ENCODE measurements at regions not wholly inside any gene's neighbourhood (a gene's known extent, or its start where the extent isn't known, plus 50 kb on each side); places are given as distances from the start of the nearest gene placed in this dataset.

DNA sequence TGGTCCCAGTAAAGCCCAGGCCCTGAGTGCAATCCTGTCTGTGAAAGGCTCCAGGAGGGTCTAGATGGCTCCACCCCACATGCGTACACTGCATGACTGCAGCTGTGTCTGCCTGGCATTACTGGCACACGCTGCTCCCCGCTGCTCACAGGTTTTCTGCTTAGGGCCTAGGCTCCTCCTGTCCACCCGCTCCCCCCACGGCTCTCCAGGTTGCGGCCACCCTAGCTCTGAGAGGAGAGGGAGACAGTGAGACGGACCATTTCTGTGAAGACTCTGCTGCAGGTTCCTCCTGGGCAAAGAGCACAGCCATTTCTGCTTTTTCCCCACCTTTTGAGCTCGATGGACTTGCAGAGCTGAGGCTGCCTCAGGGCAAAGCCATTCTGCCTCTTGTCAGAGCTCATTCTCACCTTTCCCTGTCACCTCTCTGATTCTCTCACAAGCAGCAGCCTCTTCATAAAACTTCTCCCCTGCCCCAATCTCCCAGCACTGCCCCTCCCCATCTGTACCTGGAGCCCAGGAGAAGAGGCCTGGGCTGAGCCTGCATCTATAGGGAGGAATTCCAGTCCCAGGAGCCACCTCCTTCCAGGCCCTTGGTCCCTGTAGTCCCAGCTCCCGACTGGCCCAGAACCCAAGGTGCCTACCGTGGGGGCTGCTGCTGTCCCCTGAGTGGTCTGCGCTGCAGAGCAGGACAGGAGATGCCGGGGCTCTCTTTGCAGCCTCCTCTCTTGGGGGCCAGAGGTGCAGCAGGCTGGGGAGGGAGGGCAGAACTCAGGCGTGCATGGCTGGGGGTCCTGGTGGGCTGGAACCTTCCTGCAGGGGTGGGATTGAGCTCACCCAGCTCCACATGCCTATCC is 433.7 kb upstream of the B3GAT1 start:
- POLR2A ChIA-PET = no interaction called here
- no peak for DNase-seq (ENCODE audit: low read depth, low spot score)
- no peak overlapping the region for H3K4me3 ChIP-seq (ENCODE audit: low read depth, low read length)
- TF ChIP-seq, protein P1, sequence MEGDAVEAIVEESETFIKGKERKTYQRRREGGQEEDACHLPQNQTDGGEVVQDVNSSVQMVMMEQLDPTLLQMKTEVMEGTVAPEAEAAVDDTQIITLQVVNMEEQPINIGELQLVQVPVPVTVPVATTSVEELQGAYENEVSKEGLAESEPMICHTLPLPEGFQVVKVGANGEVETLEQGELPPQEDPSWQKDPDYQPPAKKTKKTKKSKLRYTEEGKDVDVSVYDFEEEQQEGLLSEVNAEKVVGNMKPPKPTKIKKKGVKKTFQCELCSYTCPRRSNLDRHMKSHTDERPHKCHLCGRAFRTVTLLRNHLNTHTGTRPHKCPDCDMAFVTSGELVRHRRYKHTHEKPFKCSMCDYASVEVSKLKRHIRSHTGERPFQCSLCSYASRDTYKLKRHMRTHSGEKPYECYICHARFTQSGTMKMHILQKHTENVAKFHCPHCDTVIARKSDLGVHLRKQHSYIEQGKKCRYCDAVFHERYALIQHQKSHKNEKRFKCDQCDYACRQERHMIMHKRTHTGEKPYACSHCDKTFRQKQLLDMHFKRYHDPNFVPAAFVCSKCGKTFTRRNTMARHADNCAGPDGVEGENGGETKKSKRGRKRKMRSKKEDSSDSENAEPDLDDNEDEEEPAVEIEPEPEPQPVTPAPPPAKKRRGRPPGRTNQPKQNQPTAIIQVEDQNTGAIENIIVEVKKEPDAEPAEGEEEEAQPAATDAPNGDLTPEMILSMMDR (IDR thresholded peaks at IDR 0.05; ENCODE audit: insufficient read depth, low read length, missing control alignments) = no peak
- CTCF ChIA-PET = no interaction called here

DNA sequence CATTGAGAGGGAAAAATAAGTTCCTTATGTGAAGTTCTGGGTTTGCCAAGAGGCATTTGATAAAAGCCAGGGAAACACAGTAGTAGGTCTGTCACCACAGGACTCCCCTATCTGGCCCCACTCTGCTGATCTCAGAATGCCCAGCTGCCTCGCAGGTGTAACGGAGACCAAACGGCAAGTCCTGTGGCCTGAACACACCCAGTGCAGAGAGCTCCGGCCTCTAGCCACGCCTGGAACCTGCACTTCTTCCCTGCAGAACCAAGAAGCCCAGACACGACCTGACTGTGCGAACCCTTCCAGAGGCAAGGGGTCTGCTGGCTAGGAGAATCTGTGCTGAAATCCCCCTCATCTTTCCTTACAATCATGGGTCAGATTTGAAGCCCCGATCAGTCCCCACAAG is 432.8 kb upstream of the B3GAT1 start:
- no peak for DNase-seq (ENCODE audit: low read depth, low spot score)
- ChIA-PET POLR2A (no interaction called here), CTCF (no interaction called here)
- no peak overlapping the region for H3K4me3 ChIP-seq (ENCODE audit: low read depth, low read length)
- TF ChIP-seq, protein P1 (IDR thresholded peaks at IDR 0.05; ENCODE audit: insufficient read depth, low read length, missing control alignments) = no peak

DNA sequence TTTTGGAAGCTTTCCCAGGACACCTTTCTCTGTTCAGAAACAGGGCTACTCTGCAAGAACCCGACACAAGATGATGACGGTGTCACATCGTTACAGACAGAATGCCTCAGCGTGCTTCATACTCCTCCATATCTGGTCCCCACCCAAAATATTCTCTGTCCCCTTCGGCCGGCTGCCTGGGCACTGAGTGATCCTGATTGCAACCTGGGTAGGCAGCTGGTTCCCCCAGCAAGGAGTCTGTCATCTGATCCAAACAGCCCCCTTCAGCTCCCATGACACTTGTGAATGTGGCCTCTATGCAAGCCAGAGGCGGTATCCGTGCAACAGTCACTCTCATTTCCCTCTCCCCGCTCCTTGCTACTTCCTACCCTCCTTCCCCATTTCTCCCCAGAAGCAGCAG is 431.7 kb upstream of the B3GAT1 start:
- ChIA-PET CTCF (no interaction called here), POLR2A (no interaction called here)
- H3K4me3 ChIP-seq (ENCODE audit: low read depth, low read length) = no peak overlapping the region
- TF ChIP-seq, protein P1 (IDR thresholded peaks at IDR 0.05; ENCODE audit: insufficient read depth, low read length, missing control alignments) = no peak
- no peak for DNase-seq (ENCODE audit: low read depth, low spot score)

DNA sequence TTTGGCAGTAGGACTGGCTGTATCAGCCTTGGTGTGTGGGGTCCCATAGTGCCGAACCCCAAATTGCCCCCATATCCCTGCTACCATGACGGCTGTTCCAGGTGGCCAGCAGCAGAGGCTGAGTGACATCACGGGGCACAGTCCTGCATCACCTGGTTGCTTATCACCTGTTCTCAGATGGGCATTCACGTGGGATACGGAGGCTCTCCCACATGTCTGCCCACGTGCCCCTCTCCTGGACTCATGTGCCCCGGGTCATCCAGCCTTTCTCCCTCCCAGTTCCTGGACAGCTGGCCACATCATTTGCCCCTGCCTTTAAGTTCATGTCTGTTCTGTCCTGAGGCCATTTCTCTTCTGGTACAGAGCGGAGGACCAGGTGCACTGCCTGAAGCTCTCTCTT is 431.0 kb upstream of the B3GAT1 start:
- ChIA-PET POLR2A (no interaction called here), CTCF (no interaction called here)
- H3K4me3 ChIP-seq (ENCODE audit: low read depth, low read length) = no peak overlapping the region
- TF ChIP-seq, protein P1 (IDR thresholded peaks at IDR 0.05; ENCODE audit: insufficient read depth, low read length, missing control alignments) = no peak
- no peak for DNase-seq (ENCODE audit: low read depth, low spot score)

DNA sequence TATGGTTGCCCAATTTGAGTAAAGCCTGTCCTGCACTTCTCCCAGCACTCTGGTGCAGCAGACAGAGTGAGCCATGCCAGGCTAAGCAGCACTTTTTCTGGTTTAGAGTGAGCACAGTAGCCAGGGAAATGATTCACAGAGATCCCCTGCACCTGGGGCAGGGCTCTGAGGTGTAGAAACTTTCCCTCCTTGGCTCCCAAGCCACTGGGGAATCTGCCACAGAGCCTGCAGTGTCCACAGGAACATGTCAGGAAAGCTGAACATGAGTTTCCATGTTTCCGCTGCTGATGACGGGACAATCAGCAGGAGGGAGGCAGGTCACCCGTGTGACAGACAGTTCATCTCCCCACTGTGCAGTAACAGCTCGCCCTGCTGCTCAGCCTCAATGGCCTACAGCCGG is 429.9 kb upstream of the B3GAT1 start:
- TF ChIP-seq, protein P1 (IDR thresholded peaks at IDR 0.05; ENCODE audit: insufficient read depth, low read length, missing control alignments) = no peak
- POLR2A ChIA-PET = no interaction called here
- CTCF ChIA-PET = no interaction called here
- no peak for DNase-seq (ENCODE audit: low read depth, low spot score)
- no peak overlapping the region for H3K4me3 ChIP-seq (ENCODE audit: low read depth, low read length)

DNA sequence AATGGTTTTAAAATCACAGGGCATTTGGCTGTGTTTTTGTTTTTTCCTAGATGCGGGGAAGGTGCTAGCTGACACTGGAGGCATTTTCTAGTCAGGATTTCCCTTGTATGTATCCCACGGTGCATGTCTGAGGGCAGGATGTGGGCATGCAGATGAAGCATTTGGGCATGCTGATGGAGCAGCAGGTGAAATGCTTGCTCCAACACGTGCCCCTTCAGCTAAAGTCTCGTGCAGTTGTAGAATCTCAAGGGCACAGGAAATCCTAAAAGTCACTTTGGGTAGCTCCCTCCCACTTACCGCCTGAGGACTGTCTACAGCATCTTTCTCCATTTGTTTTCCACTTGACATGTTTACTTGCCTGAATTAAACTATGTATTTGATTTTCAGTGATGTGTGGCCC is 429.4 kb upstream of the B3GAT1 start:
- H3K4me3 ChIP-seq (ENCODE audit: low read depth, low read length) = no peak overlapping the region
- POLR2A ChIA-PET = no interaction called here
- TF ChIP-seq, protein P1 (IDR thresholded peaks at IDR 0.05; ENCODE audit: insufficient read depth, low read length, missing control alignments) = no peak
- DNase-seq (ENCODE audit: low read depth, low spot score) = no peak
- CTCF ChIA-PET = no interaction called here

Measured in AG04449 (cell line).